Tibial nerve (tissue), 3 donors: ENCODE measurements at regions not wholly inside any gene's neighbourhood (a gene's known extent, or its start where the extent isn't known, plus 50 kb on each side); places are given as distances from the start of the nearest gene placed in this dataset.

Experiments used
- POLR2A ChIP-seq, 2 donors: fragments of 450-650 bp; IDR thresholded peaks; one replicate each; pipeline ENCODE4 v1.6.1; 2017; ENCODE audit warnings: antibody characterized with exemption in 2 of 2, mild to moderate bottlenecking in 2 of 2, moderate library complexity in 2 of 2
- TF ChIP-seq, protein P1 (sequence below), 5 experiments: fragments of 200-600 bp in 3 of 5; fragments of 450-650 bp in 2 of 5; sonication (generic) in 3 of 5; IDR thresholded peaks; one replicate each; pipeline ENCODE4 v1.5.1; 2016 to 2019; ENCODE audit warnings: antibody characterized with exemption in 5 of 5, mild to moderate bottlenecking in 3 of 5, moderate library complexity in 2 of 5

DNA sequence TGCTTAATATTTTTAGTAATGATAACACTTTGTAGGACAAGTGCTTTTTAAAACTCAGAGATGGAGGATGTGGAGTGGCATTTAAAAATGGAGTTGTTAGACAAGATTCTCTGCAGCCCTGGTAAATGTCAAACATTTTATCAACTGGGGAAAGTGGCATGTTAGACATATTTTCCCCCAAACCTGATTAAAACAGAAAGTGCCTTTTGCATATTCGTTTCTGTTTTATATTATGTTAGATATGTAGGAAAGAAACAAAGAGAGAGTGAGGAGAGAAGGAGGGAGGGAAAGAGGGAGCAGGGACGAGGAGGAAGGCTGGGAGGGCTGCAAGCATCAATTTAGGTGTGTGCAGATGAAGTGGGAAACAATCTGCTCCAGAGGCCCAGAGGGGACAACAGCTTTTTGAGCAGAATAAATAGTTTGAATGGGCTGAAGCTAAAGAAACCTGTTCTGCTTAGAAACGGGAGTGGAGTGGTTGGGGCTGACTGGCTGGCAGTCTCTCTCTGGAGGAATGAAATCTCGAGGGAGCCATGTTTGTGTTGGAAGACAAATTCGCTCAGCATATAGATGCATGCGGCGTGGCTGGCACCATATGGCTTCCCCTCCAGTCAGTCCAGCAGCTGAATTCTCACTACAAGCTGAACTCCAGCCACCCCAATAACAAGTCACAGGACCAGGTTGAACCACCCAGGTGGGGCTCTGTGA is 502.2 kb downstream of the AJAP1 start:
- no peak for TF ChIP-seq POLR2A (IDR thresholded peaks at IDR 0.05)
- TF ChIP-seq, protein P1, sequence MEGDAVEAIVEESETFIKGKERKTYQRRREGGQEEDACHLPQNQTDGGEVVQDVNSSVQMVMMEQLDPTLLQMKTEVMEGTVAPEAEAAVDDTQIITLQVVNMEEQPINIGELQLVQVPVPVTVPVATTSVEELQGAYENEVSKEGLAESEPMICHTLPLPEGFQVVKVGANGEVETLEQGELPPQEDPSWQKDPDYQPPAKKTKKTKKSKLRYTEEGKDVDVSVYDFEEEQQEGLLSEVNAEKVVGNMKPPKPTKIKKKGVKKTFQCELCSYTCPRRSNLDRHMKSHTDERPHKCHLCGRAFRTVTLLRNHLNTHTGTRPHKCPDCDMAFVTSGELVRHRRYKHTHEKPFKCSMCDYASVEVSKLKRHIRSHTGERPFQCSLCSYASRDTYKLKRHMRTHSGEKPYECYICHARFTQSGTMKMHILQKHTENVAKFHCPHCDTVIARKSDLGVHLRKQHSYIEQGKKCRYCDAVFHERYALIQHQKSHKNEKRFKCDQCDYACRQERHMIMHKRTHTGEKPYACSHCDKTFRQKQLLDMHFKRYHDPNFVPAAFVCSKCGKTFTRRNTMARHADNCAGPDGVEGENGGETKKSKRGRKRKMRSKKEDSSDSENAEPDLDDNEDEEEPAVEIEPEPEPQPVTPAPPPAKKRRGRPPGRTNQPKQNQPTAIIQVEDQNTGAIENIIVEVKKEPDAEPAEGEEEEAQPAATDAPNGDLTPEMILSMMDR (IDR thresholded peaks at IDR 0.05): no peak
